IMR-90 (cell line): ENCODE measurements at regions not wholly inside any gene's neighbourhood (a gene's known extent, or its start where the extent isn't known, plus 50 kb on each side); places are given as distances from the start of the nearest gene placed in this dataset.
A peak's percentile ranks its signal among the peaks of the same experiment; 100 is the strongest.

Source experiments
- ATAC-seq: fragments of 200-7000 bp; cut with Tn5 transposase; 2 replicates; pipeline ENCODE4 v1.9.1; 2020; ENCODE audit warnings: low read depth, mild to moderate bottlenecking, moderate library complexity
- BruUV-seq: library from RNA; stranded (reverse); fragments of 400-500 nt; replicated peaks from 2 replicates; lab custom pipeline; 2021; lab: Mats Ljungman, UMichigan
- CTCF ChIA-PET: fragments of 300-600 bp; formaldehyde crosslinking; extraction: SDS; loops from one replicate; lab custom pipeline; 2021; ENCODE audit warnings: antibody characterized with exemption; lab: Yijun Ruan, JAX
- POLR2A ChIA-PET: fragments of 300-600 bp; sonication (Branson Sonifier 250); formaldehyde crosslinking; loops from one replicate; lab custom pipeline; 2022; ENCODE audit warnings: antibody characterized with exemption; ENCODE audit not compliant: unreplicated experiment; lab: Charles Lee
- DNase-seq: peaks from one replicate; pipeline ENCODE4 v3.0.0; 2013
- H2AFZ ChIP-seq: replicated peaks from 2 replicates; pipeline ENCODE3; 2013; ENCODE audit warnings: low read length, mild to moderate bottlenecking; ENCODE audit not compliant: poor library complexity
- H2AK5ac ChIP-seq: 2 replicates; pipeline ENCODE4 v1.6.1; 2013; ENCODE audit warnings: low read depth, low read length, inconsistent platforms
- H2AK9ac ChIP-seq: replicated peaks from 2 replicates; pipeline ENCODE3; 2013; ENCODE audit warnings: mild to moderate bottlenecking, low read depth, low read length, moderate library complexity; ENCODE audit not compliant: poor library complexity
- H2BK120ac ChIP-seq: 2 replicates; pipeline ENCODE4 v1.6.1; 2013; ENCODE audit warnings: low read depth, low read length, inconsistent platforms
- H2BK15ac ChIP-seq: 3 replicates; pipeline ENCODE4 v1.6.1; 2013; ENCODE audit warnings: low read depth, low read length, inconsistent platforms
- H2BK20ac ChIP-seq: 2 replicates; pipeline ENCODE4 v1.6.1; 2013; ENCODE audit warnings: low read depth, mild to moderate bottlenecking, inconsistent platforms, low read length, moderate library complexity
- H2BK5ac ChIP-seq: 2 replicates; pipeline ENCODE4 v1.6.1; 2013; ENCODE audit warnings: mild to moderate bottlenecking, low read depth, low read length, inconsistent platforms; ENCODE audit not compliant: poor library complexity, severe bottlenecking
- H3K14ac ChIP-seq: replicated peaks from 2 replicates; pipeline ENCODE4 v1.6.1; 2013; ENCODE audit warnings: low read depth, low read length, inconsistent platforms
- H3K18ac ChIP-seq: 2 replicates; pipeline ENCODE4 v1.6.1; 2013; ENCODE audit warnings: low read depth, low read length, control low read depth
- H3K23ac ChIP-seq: 2 replicates; pipeline ENCODE4 v1.6.1; 2013; ENCODE audit warnings: low read depth, low read length, inconsistent platforms
- H3K27ac ChIP-seq: 2 replicates; pipeline ENCODE4 v1.5.1; 2013; ENCODE audit warnings: mild to moderate bottlenecking, control low read depth, low read length; ENCODE audit not compliant: insufficient read depth
- H3K27me3 ChIP-seq: 2 replicates; pipeline ENCODE4 v1.6.1; 2013; ENCODE audit warnings: low read length; ENCODE audit not compliant: control insufficient read depth, insufficient read depth
- H3K36me3 ChIP-seq: 2 replicates; pipeline ENCODE4 v1.6.1; 2013; ENCODE audit warnings: low read length, mixed read lengths; ENCODE audit not compliant: control insufficient read depth, insufficient read depth
- H3K4ac ChIP-seq: 2 replicates; pipeline ENCODE4 v1.6.1; 2013; ENCODE audit warnings: low read depth, low read length, inconsistent platforms
- H3K4me1 ChIP-seq: 2 replicates; pipeline ENCODE4 v1.6.1; 2013; ENCODE audit warnings: low read length, mixed read lengths; ENCODE audit not compliant: control insufficient read depth, insufficient read depth
- H3K4me2 ChIP-seq: 2 replicates; pipeline ENCODE4 v1.6.1; 2013; ENCODE audit warnings: low read depth, mild to moderate bottlenecking, control low read depth, low read length, moderate library complexity
- H3K4me3 ChIP-seq: 2 replicates; pipeline ENCODE4 v1.5.1; 2013; ENCODE audit warnings: low read depth, mild to moderate bottlenecking, control low read depth, low read length, moderate library complexity; ENCODE audit not compliant: insufficient read depth
- H3K56ac ChIP-seq: 2 replicates; pipeline ENCODE4 v1.6.1; 2013; ENCODE audit warnings: low read length, inconsistent platforms; ENCODE audit not compliant: insufficient read depth; ENCODE audit errors: extremely low read depth
- H3K79me1 ChIP-seq, 2 experiments: 2 replicates each; pipeline ENCODE4 v1.6.1; 2013; ENCODE audit warnings: low read length in 2 of 2, inconsistent platforms in 1 of 2, low read depth in 1 of 2
- H3K9ac ChIP-seq: 2 replicates; pipeline ENCODE4 v1.6.1; 2013; ENCODE audit warnings: low read depth, low read length, control low read depth
- H3K9me1 ChIP-seq: 2 replicates; pipeline ENCODE4 v1.6.1; 2013; ENCODE audit warnings: low read length, inconsistent platforms; ENCODE audit not compliant: insufficient read depth
- H3K9me3 ChIP-seq: 2 replicates; pipeline ENCODE4 v1.6.1; 2013; ENCODE audit warnings: low read length; ENCODE audit not compliant: control insufficient read depth, insufficient read depth
- H4K20me1 ChIP-seq: 2 replicates; pipeline ENCODE4 v1.6.1; 2013; ENCODE audit warnings: low read length, inconsistent platforms; ENCODE audit not compliant: insufficient read depth
- H4K5ac ChIP-seq: 2 replicates; pipeline ENCODE4 v1.6.1; 2013; ENCODE audit warnings: mild to moderate bottlenecking, low read depth, low read length, control low read depth
- H4K8ac ChIP-seq, 2 experiments: 2 replicates each; pipeline ENCODE4 v1.6.1; 2013; ENCODE audit warnings: low read depth in 2 of 2, low read length in 2 of 2, control low read depth in 1 of 2, inconsistent platforms in 1 of 2
- H4K91ac ChIP-seq: 2 replicates; pipeline ENCODE4 v1.6.1; 2013; ENCODE audit warnings: low read depth, low read length, inconsistent platforms; ENCODE audit not compliant: insufficient read depth
- BHLHE40 ChIP-seq: fragments of 150-350 bp; IDR thresholded peaks from 2 replicates; pipeline ENCODE4 v1.6.1; 2016; ENCODE audit warnings: mild to moderate bottlenecking, low read depth, low read length
- CEBPB ChIP-seq: IDR thresholded peaks from 2 replicates; pipeline ENCODE4 v1.6.1; 2012; ENCODE audit warnings: low read depth, low read length, improper control_type of control experiment
- CTCF ChIP-seq: conservative IDR thresholded peaks from 2 replicates; pipeline ENCODE4 v1.5.1; 2012; ENCODE audit warnings: mild to moderate bottlenecking, low read depth, low read length, improper control_type of control experiment
- ELK1 ChIP-seq: fragments of 150-350 bp; IDR thresholded peaks from 2 replicates; pipeline ENCODE4 v1.6.1; 2016; ENCODE audit warnings: low read depth, mild to moderate bottlenecking, low read length, moderate library complexity, borderline replicate concordance
- MAZ ChIP-seq: IDR thresholded peaks from 2 replicates; pipeline ENCODE4 v1.6.1; 2012; ENCODE audit warnings: low read depth, mild to moderate bottlenecking, low read length, improper control_type of control experiment, moderate library complexity, borderline replicate concordance
- MXI1 ChIP-seq: IDR thresholded peaks from 2 replicates; pipeline ENCODE4 v1.6.1; 2012; ENCODE audit warnings: low read depth, mild to moderate bottlenecking, low read length, moderate library complexity, borderline replicate concordance
- NFE2L2 ChIP-seq: fragments of 150-350 bp; IDR thresholded peaks from 2 replicates; pipeline ENCODE4 v1.6.1; 2016; ENCODE audit warnings: low read depth, mild to moderate bottlenecking, low read length
- POLR2A ChIP-seq: IDR thresholded peaks from 2 replicates; pipeline ENCODE4 v1.6.1; 2012; ENCODE audit warnings: mild to moderate bottlenecking, low read depth, low read length
- RAD21 ChIP-seq: IDR thresholded peaks from 2 replicates; pipeline ENCODE4 v1.6.1; 2012; ENCODE audit warnings: low read length, improper control_type of control experiment
- RCOR1 ChIP-seq: IDR thresholded peaks from 2 replicates; pipeline ENCODE4 v1.6.1; 2012; ENCODE audit warnings: mild to moderate bottlenecking, low read length, improper control_type of control experiment; ENCODE audit not compliant: insufficient replicate concordance
- RFX5 ChIP-seq: IDR thresholded peaks from 2 replicates; pipeline ENCODE4 v1.8.0; 2012; ENCODE audit warnings: low read depth, mild to moderate bottlenecking, low read length, moderate library complexity
- SMC3 ChIP-seq: fragments of 150-350 bp; IDR thresholded peaks from 2 replicates; pipeline ENCODE4 v1.6.1; 2016; ENCODE audit warnings: low read depth, mild to moderate bottlenecking, antibody characterized with exemption, low read length, moderate library complexity
- USF2 ChIP-seq: fragments of 150-350 bp; IDR thresholded peaks from 2 replicates; pipeline ENCODE4 v1.6.1; 2017; ENCODE audit warnings: mild to moderate bottlenecking, antibody characterized with exemption, low read length, low read depth
- WGBS, 2 experiments: methylation state at CpG; one replicate each; pipeline versions ENCODE4 v1.1.5 to v1.1.7; 2013; ENCODE audit warnings: missing lambda C conversion rate in 2 of 2; ENCODE audit not compliant: insufficient read length in 1 of 2; ENCODE audit errors: extremely low coverage in 2 of 2; 5-methylcytosine and 5-hydroxymethylcytosine counted together
- dilution Hi-C: fragments of 300-500 bp; cut with HindIII; formaldehyde crosslinking; loops from one replicate; pipeline ENCODE4 v1.14.3; 2018; ENCODE audit warnings: low sequenced_read_pairs; ENCODE audit not compliant: unreplicated experiment
- in situ Hi-C: fragments of 300-500 bp; cut with MboI; formaldehyde crosslinking; loops from 3 replicates; pipeline ENCODE4 v1.14.3; 2019; ENCODE audit warnings: low sequenced_read_pairs, inconsistent platforms, mixed read lengths
- intact Hi-C: fragments of 100-400 bp; cut with micrococcal nuclease; formaldehyde crosslinking; loops from 2 replicates; pipeline ENCODE4 v1.10.0; 2022

GRCh38 chr10:3925184-3925583, 140.2 kb upstream of the KLF6 start:
- Histone ChIP-seq H3K18ac (no peak overlapping the region), H3K23ac (no peak overlapping the region), H4K8ac (peak overlapping the region in 1 of 2 experiments; percentile 11; a peak in 1 of 4 replicates), H3K4me3 (no peak overlapping the region), H4K20me1 (no peaks in the 10 kb centered on the region), H3K56ac (no peak overlapping the region), H2BK5ac (no peak overlapping the region), H3K9me3 (no peaks in the 10 kb centered on the region), H3K4me2 (no peak overlapping the region), H4K91ac (peak overlapping the region; percentile 12; the same call in 1 of the 2 replicates), H3K27me3 (no peaks in the 10 kb centered on the region), H4K5ac (no peak overlapping the region), H2BK120ac (peak overlapping the region; percentile 78), H2BK15ac (peak overlapping the region; percentile 5; the same call in 1 of the 3 replicates), H2AK5ac (no peak overlapping the region; the same call in 1 of the 2 replicates), H2AFZ (peak overlapping the region; percentile 56), H3K36me3 (no peaks in the 10 kb centered on the region), H2AK9ac (peak overlapping the region; percentile 28), H3K79me1 (no peaks in the 10 kb centered on the region), H3K4ac (peak overlapping the region; percentile 66), H3K9ac (no peak overlapping the region), H3K9me1 (no peaks in the 10 kb centered on the region), H3K4me1 (no peaks in the 10 kb centered on the region), H3K14ac (peak overlapping the region; percentile 77; the same call in 1 of the 2 replicates), H2BK20ac (peak overlapping the region; percentile 27), H3K27ac (no peak overlapping the region)
- BruUV-seq = no TSS peak
- TF ChIP-seq MAZ (no peak), CTCF (no peak), RFX5 (no peak), CEBPB (no peak), BHLHE40 (no peak), RAD21 (no peak), POLR2A (no peak), USF2 (no peak), MXI1 (no peak), SMC3 (no peak), NFE2L2 (no peak), RCOR1 (no peak), ELK1 (no peak)
- in situ Hi-C loops = no loop called here
- dilution Hi-C loops = no loop called here
- intact Hi-C loops = no loop called here
- no peak for DNase-seq
- no peak for ATAC-seq
- ChIA-PET POLR2A (no interaction called here), CTCF (interaction anchor here (0.6 kb wide), 1 partner anchor 403 kb away, joined by 3 read pairs; no protein-coding TSS in a partner anchor)
- 95% methylated on average over 4 of the region's 4 CpGs; no CpG with 5 or more reads in 1 of the 2 experiments for WGBS, 2 experiments
